ENCODE measurements at regions not wholly inside any gene's neighbourhood (a gene's known extent, or its start where the extent isn't known, plus 50 kb on each side); places are given as distances from the start of the nearest gene placed in this dataset.
"Not testable (repeated sequence)": the region's sequence is repeated elsewhere in the genome, so short reads cannot be mapped to it uniquely, and the experiment has no call there.

DNA sequence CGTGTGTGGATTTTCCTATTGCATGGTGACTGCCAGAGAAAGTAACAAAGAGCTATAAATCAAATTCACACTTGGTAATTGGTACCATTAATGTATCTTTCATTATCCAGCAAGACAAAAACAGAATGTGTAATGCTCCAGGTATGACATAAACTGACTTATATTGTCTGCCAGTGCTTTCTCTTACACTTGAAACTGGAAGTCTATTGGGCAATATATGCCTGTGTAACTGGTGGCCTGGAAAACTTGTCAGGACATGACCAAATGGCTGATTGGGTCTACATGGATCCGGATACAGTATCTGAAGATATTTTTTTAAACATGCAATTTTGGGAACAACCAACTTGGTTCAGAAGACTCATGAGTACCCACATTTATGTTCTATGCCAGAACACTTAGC lies 174.6 kb upstream of the ARHGAP42 start:
- H3K4me1 ChIP-seq (ENCODE audit: low read depth), result no peaks in the 10 kb centered on the region
- intact Hi-C loops (cut with DNase I, micrococcal nuclease), result no loop called here
- no peaks in the 10 kb centered on the region for H3K36me3 ChIP-seq (ENCODE audit: low read depth)
- no peak overlapping the region for H3K4me3 ChIP-seq
- no peaks in the 10 kb centered on the region for H3K9me3 ChIP-seq
- ATAC-seq (no peak), DNase-seq (no peak)
- TF ChIP-seq, protein P1, sequence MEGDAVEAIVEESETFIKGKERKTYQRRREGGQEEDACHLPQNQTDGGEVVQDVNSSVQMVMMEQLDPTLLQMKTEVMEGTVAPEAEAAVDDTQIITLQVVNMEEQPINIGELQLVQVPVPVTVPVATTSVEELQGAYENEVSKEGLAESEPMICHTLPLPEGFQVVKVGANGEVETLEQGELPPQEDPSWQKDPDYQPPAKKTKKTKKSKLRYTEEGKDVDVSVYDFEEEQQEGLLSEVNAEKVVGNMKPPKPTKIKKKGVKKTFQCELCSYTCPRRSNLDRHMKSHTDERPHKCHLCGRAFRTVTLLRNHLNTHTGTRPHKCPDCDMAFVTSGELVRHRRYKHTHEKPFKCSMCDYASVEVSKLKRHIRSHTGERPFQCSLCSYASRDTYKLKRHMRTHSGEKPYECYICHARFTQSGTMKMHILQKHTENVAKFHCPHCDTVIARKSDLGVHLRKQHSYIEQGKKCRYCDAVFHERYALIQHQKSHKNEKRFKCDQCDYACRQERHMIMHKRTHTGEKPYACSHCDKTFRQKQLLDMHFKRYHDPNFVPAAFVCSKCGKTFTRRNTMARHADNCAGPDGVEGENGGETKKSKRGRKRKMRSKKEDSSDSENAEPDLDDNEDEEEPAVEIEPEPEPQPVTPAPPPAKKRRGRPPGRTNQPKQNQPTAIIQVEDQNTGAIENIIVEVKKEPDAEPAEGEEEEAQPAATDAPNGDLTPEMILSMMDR (IDR thresholded peaks at IDR 0.05), result no peak

DNA sequence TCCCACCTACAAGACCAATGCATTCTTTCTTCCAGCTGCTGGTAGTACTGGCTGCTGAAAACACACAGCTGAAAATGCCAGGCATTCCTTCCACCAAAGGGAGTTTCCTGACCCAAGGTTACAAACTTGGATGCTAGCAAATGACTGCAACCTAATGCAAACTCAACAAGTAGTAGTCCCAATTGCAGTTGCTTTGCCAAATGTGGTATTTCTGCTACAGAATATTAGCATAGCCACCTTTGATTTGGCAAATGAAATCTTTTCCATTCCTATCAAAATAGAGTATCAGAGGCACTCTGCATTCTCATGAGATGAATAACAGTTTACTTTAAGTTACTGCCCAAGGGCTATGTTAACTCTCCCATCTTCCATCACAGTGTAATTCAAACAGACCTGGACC lies 172.0 kb upstream of the ARHGAP42 start:
- H3K9me3 ChIP-seq, result no peaks in the 10 kb centered on the region
- H3K4me3 ChIP-seq, result no peak overlapping the region
- no peaks in the 10 kb centered on the region for H3K36me3 ChIP-seq (ENCODE audit: low read depth)
- DNase-seq (no peak), ATAC-seq (no peak)
- H3K4me1 ChIP-seq (ENCODE audit: low read depth), result no peaks in the 10 kb centered on the region
- intact Hi-C loops (cut with DNase I, micrococcal nuclease), result no loop called here
- TF ChIP-seq, protein P1 (IDR thresholded peaks at IDR 0.05), result no peak

DNA sequence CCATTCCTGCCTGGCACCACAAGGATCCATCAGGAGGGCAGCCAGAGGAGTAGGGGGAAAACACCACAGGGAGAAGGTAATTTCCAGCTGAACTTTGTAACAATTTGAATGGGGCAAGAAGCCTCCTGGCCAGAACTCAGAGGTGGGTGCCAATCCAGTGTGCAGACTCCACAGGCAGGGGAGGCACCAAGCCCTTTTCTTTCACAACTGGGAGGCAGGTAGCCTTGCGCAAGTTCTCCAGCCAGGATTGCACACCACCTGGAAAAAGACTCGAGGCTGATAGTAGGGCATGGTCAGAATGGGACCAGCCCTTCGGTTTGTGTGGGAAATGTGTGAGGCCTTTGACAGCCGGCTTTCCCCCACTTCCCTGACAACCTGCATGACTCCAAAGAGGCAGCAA lies 161.9 kb upstream of the ARHGAP42 start:
- intact Hi-C loops (cut with DNase I, micrococcal nuclease), result no loop called here
- ATAC-seq, result no peak

DNA sequence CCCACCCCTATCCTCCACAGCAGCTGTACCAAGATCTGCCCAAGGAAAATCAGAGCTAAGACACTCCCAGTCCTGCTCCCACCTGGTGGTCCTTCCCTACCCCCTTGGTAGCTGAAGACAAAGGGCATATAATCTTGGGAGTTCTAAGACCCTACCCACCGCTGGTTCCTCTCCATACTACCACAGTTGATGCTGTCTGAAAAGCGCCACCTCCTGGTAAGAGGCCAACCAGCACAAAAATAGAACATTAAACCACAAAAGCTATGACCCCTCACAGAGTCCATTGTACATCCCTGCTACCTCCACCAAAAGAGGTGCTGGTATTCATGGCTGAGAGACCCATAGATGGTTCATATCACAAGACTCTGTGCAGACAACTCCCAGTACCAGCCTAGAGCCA lies 161.5 kb upstream of the ARHGAP42 start:
- ATAC-seq (no peak), DNase-seq (no peak)
- Histone ChIP-seq H3K4me3 (no peak overlapping the region), H3K4me1 (ENCODE audit: low read depth) (no peaks in the 10 kb centered on the region), H3K9me3 (peaks cover 8% of the 10 kb centered on the region), H3K36me3 (ENCODE audit: low read depth) (no peaks in the 10 kb centered on the region)
- intact Hi-C loops (cut with DNase I, micrococcal nuclease), result no loop called here
- TF ChIP-seq, protein P1 (IDR thresholded peaks at IDR 0.05), result no peak

More for the DNA sequence above, 161.9 kb upstream of the ARHGAP42 start:
- Histone ChIP-seq H3K9me3 (peaks cover 8% of the 10 kb centered on the region), H3K4me1 (ENCODE audit: low read depth) (no peaks in the 10 kb centered on the region), H3K36me3 (ENCODE audit: low read depth) (no peaks in the 10 kb centered on the region), H3K4me3 (no peak overlapping the region)
- TF ChIP-seq, protein P1 (IDR thresholded peaks at IDR 0.05), result no peak
- DNase-seq, result no peak

DNA sequence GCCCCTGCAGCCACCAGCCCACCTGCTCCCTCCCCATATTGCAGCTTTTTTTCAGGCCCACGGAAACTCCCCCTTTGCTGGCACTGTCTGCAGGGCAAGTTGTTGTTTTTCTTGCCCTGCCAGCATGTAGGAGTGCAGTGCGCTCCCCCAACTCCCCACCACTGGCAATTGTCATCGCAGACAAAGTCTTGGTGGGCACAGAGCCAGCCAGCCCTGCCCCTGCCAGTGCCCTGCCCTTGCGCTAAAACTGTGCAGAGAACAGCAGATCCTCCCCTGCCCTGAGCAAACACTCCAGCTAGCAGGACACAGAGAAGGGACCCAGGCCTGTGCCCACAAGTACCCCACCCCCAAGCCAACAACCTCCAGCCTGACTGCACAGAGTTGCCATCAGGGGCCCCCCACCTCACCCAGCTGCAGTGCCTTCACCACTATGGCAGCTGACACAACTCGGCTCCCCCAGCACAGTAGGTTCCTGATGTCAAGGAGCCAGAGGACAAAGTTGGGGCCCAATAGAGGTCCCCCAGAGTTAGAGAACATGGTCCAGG lies 158.1 kb upstream of the ARHGAP42 start:
- intact Hi-C loops (cut with DNase I, micrococcal nuclease), result no loop called here
- H3K36me3 ChIP-seq (ENCODE audit: low read depth), result no peaks in the 10 kb centered on the region

DNA sequence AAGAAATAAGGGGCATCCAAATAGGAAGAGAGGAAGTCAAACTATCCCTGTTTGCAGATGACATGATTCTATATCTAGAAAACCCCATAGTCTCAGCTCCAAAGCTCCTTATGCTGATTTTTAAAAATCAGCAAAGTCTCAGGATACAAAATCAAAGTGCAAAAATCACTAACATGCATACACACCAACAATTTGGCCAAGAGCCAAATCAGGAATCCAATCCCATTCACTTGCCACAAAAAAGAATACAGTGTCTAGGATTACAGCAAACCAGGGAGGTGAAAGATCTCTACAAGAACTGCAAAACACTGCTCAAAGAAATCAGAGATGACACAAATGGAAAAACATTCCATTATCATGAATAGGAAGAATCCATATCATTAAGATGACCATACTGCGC lies 155.8 kb upstream of the ARHGAP42 start:
- H3K36me3 ChIP-seq (ENCODE audit: low read depth); DNase-seq; H3K9me3 ChIP-seq; ATAC-seq; intact Hi-C loops (cut with DNase I, micrococcal nuclease); H3K4me1 ChIP-seq (ENCODE audit: low read depth); H3K4me3 ChIP-seq: not testable (repeated sequence)

More for the DNA sequence above, 158.1 kb upstream of the ARHGAP42 start:
- no peak overlapping the region for H3K4me3 ChIP-seq
- DNase-seq, result no peak
- H3K4me1 ChIP-seq (ENCODE audit: low read depth), result no peaks in the 10 kb centered on the region
- ATAC-seq, result no peak
- TF ChIP-seq, protein P1 (IDR thresholded peaks at IDR 0.05), result no peak
- peaks cover 2% of the 10 kb centered on the region for H3K9me3 ChIP-seq
